Testis (tissue), 2 donors: ENCODE measurements at regions not wholly inside any gene's neighbourhood (a gene's known extent, or its start where the extent isn't known, plus 50 kb on each side); places are given as distances from the start of the nearest gene placed in this dataset.

Experiments used
- DNase-seq: peaks from one replicate; pipeline ENCODE4 v3.0.0-alpha.2; 2019
- H3K27ac ChIP-seq, 2 donors: fragments of 200-600 bp; sonication (generic); one replicate each; pipeline ENCODE4 v1.5.1; 2019
- H3K27me3 ChIP-seq: fragments of 200-600 bp; sonication (generic); one replicate; pipeline ENCODE4 v1.5.1; 2019
- H3K36me3 ChIP-seq: fragments of 200-600 bp; sonication (generic); one replicate; pipeline ENCODE4 v1.5.1; 2017; ENCODE audit warnings: low read depth; ENCODE audit errors: missing control alignments
- H3K4me1 ChIP-seq: fragments of 200-600 bp; sonication (generic); one replicate; pipeline ENCODE4 v1.5.1; 2019
- H3K4me3 ChIP-seq, 2 donors: fragments of 200-600 bp; sonication (generic); one replicate each; pipeline ENCODE4 v1.5.1; 2017 to 2019
- H3K9me3 ChIP-seq: fragments of 200-600 bp; sonication (generic); one replicate; pipeline ENCODE4 v1.5.1; 2017
- CTCF ChIP-seq, 3 experiments: fragments of 450-650 bp in 2 of 3; fragments of 200-600 bp in 1 of 3; sonication (generic) in 1 of 3; IDR thresholded peaks; one replicate each; pipeline ENCODE4 v1.5.1; 2016 to 2019; ENCODE audit warnings: antibody characterized with exemption in 3 of 3, mild to moderate bottlenecking in 2 of 3, moderate library complexity in 1 of 3
- POLR2A ChIP-seq: fragments of 450-650 bp; IDR thresholded peaks from one replicate; pipeline ENCODE4 v1.6.1; 2017; ENCODE audit warnings: antibody characterized with exemption, mild to moderate bottlenecking, moderate library complexity
- WGBS, 2 donors: methylation state at CpG; one replicate each; pipeline ENCODE4 v1.1.5; 2018; 5-methylcytosine and 5-hydroxymethylcytosine counted together
- intact Hi-C: fragments of 100-400 bp; cut with DNase I; formaldehyde crosslinking; loops from one replicate; pipeline ENCODE4 v1.15.1; 2023; ENCODE audit warnings: low total_unique reads

- Histone ChIP-seq H3K9me3 (no peaks in the 10 kb centered on the region), H3K4me3 (no peak overlapping the region), H3K36me3 (no peaks in the 10 kb centered on the region), H3K27me3 (no peaks in the 10 kb centered on the region), H3K4me1 (no peaks in the 10 kb centered on the region), H3K27ac (no peak overlapping the region)
- DNase-seq, result no peak
- WGBS, 2 donors, result 43 to 78% methylated on average over 3 to 4 of the region's 4 CpGs
- intact Hi-C loops, result no loop called here
- TF ChIP-seq POLR2A (no peak), CTCF (IDR thresholded peaks at IDR 0.05) (no peak)
Measured at GRCh38 chr2:56444339-56444738, 260.5 kb downstream of the CCDC85A start.

DNA sequence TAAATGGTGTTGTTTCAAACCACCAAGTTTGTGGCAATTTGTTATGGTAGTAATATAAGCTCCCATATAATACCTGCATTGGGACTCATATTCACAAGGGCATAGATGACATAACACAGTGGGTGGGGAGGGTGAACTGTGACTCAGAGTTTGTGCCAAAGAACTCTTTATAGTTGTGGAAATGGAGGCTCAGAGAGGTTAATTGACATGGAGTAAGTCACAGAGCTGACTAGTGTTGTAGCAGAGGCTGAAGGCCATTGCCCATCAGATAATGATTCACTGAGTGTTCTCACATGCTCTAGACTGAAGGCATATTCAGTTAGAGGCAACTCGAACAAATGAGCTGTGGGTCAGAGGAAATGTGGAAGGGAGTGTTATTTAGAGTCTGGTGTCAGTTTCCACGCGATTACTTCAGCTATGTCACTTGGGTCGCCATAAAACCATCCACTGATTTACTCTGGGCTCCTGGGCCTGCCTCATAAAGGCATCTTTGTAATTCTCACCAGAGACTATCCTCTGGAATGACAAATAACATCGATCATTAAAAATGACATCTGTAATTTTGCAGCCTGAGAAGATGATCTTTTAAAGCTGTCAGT lies 264.7 kb downstream of the CCDC85A start:
- WGBS, 2 donors, result 17 to 18% methylated on average over 5 of the region's 5 CpGs
- Histone ChIP-seq H3K9me3 (no peaks in the 10 kb centered on the region), H3K36me3 (no peaks in the 10 kb centered on the region), H3K4me1 (no peaks in the 10 kb centered on the region), H3K27ac (no peak overlapping the region), H3K27me3 (no peaks in the 10 kb centered on the region), H3K4me3 (no peak overlapping the region)
- intact Hi-C loops, result no loop called here
- DNase-seq, result no peak
- TF ChIP-seq CTCF (IDR thresholded peaks at IDR 0.05) (no peak), POLR2A (no peak)

GRCh38 chr2:56449002-56449431 lies 265.2 kb downstream of the CCDC85A start:
- intact Hi-C loops, result no loop called here
- no peak overlapping the region for H3K4me3 ChIP-seq
- TF ChIP-seq POLR2A (no peak), CTCF (IDR thresholded peaks at IDR 0.05) (no peak)
- 15 to 16% methylated on average over 8 of the region's 8 CpGs for WGBS, 2 donors
- DNase-seq, result peak; percentile 28
- no peaks in the 10 kb centered on the region for H3K36me3 ChIP-seq
- no peaks in the 10 kb centered on the region for H3K4me1 ChIP-seq
- H3K27ac ChIP-seq, result no peak overlapping the region
- H3K9me3 ChIP-seq, result no peaks in the 10 kb centered on the region
- H3K27me3 ChIP-seq, result no peaks in the 10 kb centered on the region

DNA sequence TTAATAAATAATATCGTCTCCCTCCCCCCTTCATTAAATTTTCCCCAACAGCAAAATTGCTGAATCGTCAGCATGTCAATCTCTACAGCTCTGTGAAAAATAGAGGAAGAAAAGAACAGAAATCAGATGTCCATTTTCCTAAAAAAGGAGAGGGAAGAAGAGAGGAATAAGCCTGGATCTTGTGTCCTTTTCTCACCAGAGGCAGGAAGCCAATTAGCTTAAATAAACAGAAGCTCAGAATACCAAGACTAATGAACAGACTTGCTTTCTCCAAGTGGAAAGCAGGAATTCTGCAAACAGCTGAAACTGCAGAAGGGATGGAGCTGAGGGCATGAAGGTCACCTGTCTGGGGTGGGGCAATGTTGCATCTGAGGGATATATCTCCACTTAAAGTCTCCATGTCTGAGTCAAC lies 265.7 kb downstream of the CCDC85A start:
- no peaks in the 10 kb centered on the region for H3K27me3 ChIP-seq
- TF ChIP-seq CTCF (IDR thresholded peaks at IDR 0.05), result no peak
- TF ChIP-seq POLR2A, result no peak
- WGBS, 2 donors, result 30 to 38% methylated on average over 2 of the region's 2 CpGs
- no peak for DNase-seq
- H3K4me1 ChIP-seq, result no peaks in the 10 kb centered on the region
- intact Hi-C loops, result no loop called here
- no peak overlapping the region for H3K4me3 ChIP-seq
- no peaks in the 10 kb centered on the region for H3K36me3 ChIP-seq
- H3K27ac ChIP-seq, result no peak overlapping the region
- no peaks in the 10 kb centered on the region for H3K9me3 ChIP-seq

GRCh38 chr2:56450047-56450446 lies 266.3 kb downstream of the CCDC85A start:
- no peak for DNase-seq
- Histone ChIP-seq H3K4me1 (no peaks in the 10 kb centered on the region), H3K9me3 (no peaks in the 10 kb centered on the region), H3K27me3 (no peaks in the 10 kb centered on the region), H3K27ac (no peak overlapping the region), H3K4me3 (no peak overlapping the region), H3K36me3 (no peaks in the 10 kb centered on the region)
- intact Hi-C loops, result no loop called here
- TF ChIP-seq POLR2A (no peak), CTCF (IDR thresholded peaks at IDR 0.05) (no peak)
- 80 to 81% methylated on average over 1 of the region's 1 CpG for WGBS, 2 donors
